ENCODE measurements at regions not wholly inside any gene's neighbourhood (a gene's known extent, or its start where the extent isn't known, plus 50 kb on each side); places are given as distances from the start of the nearest gene placed in this dataset.

DNA sequence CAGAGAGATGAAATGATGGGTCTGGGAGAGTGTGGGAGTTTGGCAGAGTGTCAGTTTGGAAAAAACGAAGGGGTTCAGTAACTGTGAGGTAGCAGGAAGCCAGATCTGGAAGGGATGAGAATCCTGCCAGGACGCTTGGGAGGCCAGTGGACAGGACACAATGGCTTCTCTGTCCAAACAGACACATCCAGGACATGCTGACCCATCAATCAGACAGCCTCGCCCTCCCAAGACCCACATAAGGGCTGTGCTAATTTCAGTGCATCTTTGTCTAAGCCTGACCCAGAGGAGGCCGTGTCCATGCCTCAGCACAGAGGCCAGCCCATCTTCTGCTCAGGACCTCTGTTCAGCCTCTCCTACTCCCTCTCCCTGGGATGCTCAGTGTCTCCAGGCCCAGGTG, 576.5 kb upstream of the B3GAT1 start:
- TF ChIP-seq, protein P1, sequence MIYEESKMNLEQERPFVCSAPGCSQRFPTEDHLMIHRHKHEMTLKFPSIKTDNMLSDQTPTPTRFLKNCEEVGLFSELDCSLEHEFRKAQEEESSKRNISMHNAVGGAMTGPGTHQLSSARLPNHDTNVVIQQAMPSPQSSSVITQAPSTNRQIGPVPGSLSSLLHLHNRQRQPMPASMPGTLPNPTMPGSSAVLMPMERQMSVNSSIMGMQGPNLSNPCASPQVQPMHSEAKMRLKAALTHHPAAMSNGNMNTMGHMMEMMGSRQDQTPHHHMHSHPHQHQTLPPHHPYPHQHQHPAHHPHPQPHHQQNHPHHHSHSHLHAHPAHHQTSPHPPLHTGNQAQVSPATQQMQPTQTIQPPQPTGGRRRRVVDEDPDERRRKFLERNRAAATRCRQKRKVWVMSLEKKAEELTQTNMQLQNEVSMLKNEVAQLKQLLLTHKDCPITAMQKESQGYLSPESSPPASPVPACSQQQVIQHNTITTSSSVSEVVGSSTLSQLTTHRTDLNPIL (CRISPR knock-in tag; IDR thresholded peaks at IDR 0.05; ENCODE audit: low read depth), result no peak
- TF ChIP-seq PATZ1 (CRISPR knock-in tag; IDR thresholded peaks at IDR 0.05; ENCODE audit: borderline replicate concordance) (no peak), BACH2 (CRISPR knock-in tag; IDR thresholded peaks at IDR 0.05; ENCODE audit: borderline replicate concordance) (no peak), ESRRG (CRISPR knock-in tag; IDR thresholded peaks at IDR 0.05) (no peak), ZFP30 (CRISPR knock-in tag; IDR thresholded peaks at IDR 0.05) (no peak), CSRNP3 (CRISPR knock-in tag; IDR thresholded peaks at IDR 0.05) (no peak), TSHZ2 (CRISPR knock-in tag; IDR thresholded peaks at IDR 0.05) (no peak), ZNF8 (CRISPR knock-in tag; IDR thresholded peaks at IDR 0.05) (no peak), CSDC2 (CRISPR knock-in tag; IDR thresholded peaks at IDR 0.05) (no peak), TOX (CRISPR knock-in tag; IDR thresholded peaks at IDR 0.05; ENCODE audit: borderline replicate concordance) (no peak), RARB (CRISPR knock-in tag; IDR thresholded peaks at IDR 0.05) (no peak)
- TF ChIP-seq, protein P2, sequence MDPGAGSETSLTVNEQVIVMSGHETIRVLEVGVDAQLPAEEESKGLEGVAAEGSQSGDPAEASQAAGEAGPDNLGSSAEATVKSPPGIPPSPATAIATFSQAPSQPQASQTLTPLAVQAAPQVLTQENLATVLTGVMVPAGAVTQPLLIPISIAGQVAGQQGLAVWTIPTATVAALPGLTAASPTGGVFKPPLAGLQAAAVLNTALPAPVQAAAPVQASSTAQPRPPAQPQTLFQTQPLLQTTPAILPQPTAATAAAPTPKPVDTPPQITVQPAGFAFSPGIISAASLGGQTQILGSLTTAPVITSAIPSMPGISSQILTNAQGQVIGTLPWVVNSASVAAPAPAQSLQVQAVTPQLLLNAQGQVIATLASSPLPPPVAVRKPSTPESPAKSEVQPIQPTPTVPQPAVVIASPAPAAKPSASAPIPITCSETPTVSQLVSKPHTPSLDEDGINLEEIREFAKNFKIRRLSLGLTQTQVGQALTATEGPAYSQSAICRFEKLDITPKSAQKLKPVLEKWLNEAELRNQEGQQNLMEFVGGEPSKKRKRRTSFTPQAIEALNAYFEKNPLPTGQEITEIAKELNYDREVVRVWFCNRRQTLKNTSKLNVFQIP (CRISPR knock-in tag; IDR thresholded peaks at IDR 0.05; ENCODE audit: borderline replicate concordance, low read depth), result no peak
